Panc1 (cell line): ENCODE measurements at regions not wholly inside any gene's neighbourhood (a gene's known extent, or its start where the extent isn't known, plus 50 kb on each side); places are given as distances from the start of the nearest gene placed in this dataset.
"Not testable (repeated sequence)": the region's sequence is repeated elsewhere in the genome, so short reads cannot be mapped to it uniquely, and the experiment has no call there.

Source experiments
- TF ChIP-seq, protein P1 (sequence below): fragments of 450-650 bp; IDR thresholded peaks from 2 replicates; pipeline ENCODE4 v1.5.1; 2017; ENCODE audit warnings: mild to moderate bottlenecking
- TF ChIP-seq, protein P2 (sequence below), 2 experiments: IDR thresholded peaks; 2 replicates each; pipeline ENCODE4 v1.6.1; 2011 to 2012; ENCODE audit warnings: low read depth in 2 of 2, control low read depth in 1 of 2, low read length in 1 of 2, mild to moderate bottlenecking in 1 of 2, moderate library complexity in 1 of 2; ENCODE audit not compliant: insufficient read depth in 1 of 2

DNA sequence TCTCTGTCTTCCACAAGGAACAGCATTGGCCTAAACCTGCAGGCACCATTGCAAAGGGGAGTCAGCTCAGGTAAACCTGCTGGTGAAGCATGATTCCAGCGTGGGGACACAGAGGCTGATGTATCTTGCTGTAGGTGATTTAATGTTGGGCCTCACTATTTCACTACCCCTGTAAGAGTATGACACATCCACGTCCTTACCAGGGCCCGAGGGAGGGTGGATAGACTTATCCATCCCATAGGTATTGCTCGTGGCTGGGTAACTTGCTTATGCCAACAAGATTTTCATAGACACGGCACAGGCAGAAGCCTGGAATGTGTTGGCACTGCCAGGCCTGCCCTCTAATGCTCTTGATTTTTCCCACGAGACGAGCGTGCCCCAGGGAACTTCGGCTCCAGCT lies 107.4 kb upstream of the SULF2 start:
- TF ChIP-seq, protein P1, sequence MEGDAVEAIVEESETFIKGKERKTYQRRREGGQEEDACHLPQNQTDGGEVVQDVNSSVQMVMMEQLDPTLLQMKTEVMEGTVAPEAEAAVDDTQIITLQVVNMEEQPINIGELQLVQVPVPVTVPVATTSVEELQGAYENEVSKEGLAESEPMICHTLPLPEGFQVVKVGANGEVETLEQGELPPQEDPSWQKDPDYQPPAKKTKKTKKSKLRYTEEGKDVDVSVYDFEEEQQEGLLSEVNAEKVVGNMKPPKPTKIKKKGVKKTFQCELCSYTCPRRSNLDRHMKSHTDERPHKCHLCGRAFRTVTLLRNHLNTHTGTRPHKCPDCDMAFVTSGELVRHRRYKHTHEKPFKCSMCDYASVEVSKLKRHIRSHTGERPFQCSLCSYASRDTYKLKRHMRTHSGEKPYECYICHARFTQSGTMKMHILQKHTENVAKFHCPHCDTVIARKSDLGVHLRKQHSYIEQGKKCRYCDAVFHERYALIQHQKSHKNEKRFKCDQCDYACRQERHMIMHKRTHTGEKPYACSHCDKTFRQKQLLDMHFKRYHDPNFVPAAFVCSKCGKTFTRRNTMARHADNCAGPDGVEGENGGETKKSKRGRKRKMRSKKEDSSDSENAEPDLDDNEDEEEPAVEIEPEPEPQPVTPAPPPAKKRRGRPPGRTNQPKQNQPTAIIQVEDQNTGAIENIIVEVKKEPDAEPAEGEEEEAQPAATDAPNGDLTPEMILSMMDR: not testable (repeated sequence)
- TF ChIP-seq, protein P2, sequence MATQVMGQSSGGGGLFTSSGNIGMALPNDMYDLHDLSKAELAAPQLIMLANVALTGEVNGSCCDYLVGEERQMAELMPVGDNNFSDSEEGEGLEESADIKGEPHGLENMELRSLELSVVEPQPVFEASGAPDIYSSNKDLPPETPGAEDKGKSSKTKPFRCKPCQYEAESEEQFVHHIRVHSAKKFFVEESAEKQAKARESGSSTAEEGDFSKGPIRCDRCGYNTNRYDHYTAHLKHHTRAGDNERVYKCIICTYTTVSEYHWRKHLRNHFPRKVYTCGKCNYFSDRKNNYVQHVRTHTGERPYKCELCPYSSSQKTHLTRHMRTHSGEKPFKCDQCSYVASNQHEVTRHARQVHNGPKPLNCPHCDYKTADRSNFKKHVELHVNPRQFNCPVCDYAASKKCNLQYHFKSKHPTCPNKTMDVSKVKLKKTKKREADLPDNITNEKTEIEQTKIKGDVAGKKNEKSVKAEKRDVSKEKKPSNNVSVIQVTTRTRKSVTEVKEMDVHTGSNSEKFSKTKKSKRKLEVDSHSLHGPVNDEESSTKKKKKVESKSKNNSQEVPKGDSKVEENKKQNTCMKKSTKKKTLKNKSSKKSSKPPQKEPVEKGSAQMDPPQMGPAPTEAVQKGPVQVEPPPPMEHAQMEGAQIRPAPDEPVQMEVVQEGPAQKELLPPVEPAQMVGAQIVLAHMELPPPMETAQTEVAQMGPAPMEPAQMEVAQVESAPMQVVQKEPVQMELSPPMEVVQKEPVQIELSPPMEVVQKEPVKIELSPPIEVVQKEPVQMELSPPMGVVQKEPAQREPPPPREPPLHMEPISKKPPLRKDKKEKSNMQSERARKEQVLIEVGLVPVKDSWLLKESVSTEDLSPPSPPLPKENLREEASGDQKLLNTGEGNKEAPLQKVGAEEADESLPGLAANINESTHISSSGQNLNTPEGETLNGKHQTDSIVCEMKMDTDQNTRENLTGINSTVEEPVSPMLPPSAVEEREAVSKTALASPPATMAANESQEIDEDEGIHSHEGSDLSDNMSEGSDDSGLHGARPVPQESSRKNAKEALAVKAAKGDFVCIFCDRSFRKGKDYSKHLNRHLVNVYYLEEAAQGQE (IDR thresholded peaks at IDR 0.05; ENCODE audit: insufficient read depth in 1 of 2, low read depth in 2 of 2, low read length in 1 of 2): not testable (repeated sequence)
